Hepatocyte (in vitro differentiated cells): ENCODE measurements at regions not wholly inside any gene's neighbourhood (a gene's known extent, or its start where the extent isn't known, plus 50 kb on each side); places are given as distances from the start of the nearest gene placed in this dataset.

Experiments used
- CTCF ChIP-seq: fragments of 200-600 bp; sonication (generic); IDR thresholded peaks from 2 replicates; pipeline ENCODE4 v1.5.1; 2016; ENCODE audit warnings: antibody characterized with exemption, mild to moderate bottlenecking; ENCODE audit not compliant: poor library complexity
- EZH2 ChIP-seq: fragments of 200-600 bp; sonication (generic); IDR thresholded peaks from 2 replicates; pipeline ENCODE4 v1.6.1; 2016; ENCODE audit warnings: antibody characterized with exemption, mild to moderate bottlenecking, borderline replicate concordance

GRCh38 chr6:145547594-145548335, 187.6 kb downstream of the EPM2A start:
- no peak for TF ChIP-seq CTCF
- no peak for TF ChIP-seq EZH2
